ENCODE measurements at regions not wholly inside any gene's neighbourhood (a gene's known extent, or its start where the extent isn't known, plus 50 kb on each side); places are given as distances from the start of the nearest gene placed in this dataset.

GRCh38 chr4:24745172-24745895 lies 50.0 kb upstream of the SOD3 start:
- H3K27me3 ChIP-seq (ENCODE audit: insufficient read depth, low read length): no peaks in the 10 kb centered on the region
- H3K23me2 ChIP-seq (ENCODE audit: insufficient read length, low read depth, low read length, poor library complexity, severe bottlenecking): no peaks in the 10 kb centered on the region
- no peak overlapping the region for H2BK12ac ChIP-seq (ENCODE audit: insufficient read length, low read depth, low read length)
- H3K9ac ChIP-seq (ENCODE audit: extremely low read depth, insufficient read length, low read length): no peak overlapping the region
- WGBS (ENCODE audit: extremely low coverage, insufficient read length, low lambda C conversion rate): no CpG with 5 or more reads among the region's 5 CpGs
- no peak overlapping the region for H2BK15ac ChIP-seq (ENCODE audit: low read depth, low read length)
- no peak overlapping the region for H2AK5ac ChIP-seq (ENCODE audit: insufficient read length, low read length)
- DNase-seq: no peak
- H3K79me1 ChIP-seq (ENCODE audit: insufficient read depth, low read depth, low read length, poor library complexity, severe bottlenecking): no peaks in the 10 kb centered on the region
- Mint-ChIP-seq H3K4me1 (peaks cover 26 to 32% of the 10 kb centered on the region in 2 experiments), H3K9me3 (peaks cover 0 to 3% of the 10 kb centered on the region in 2 experiments; a peak in 3 of 5 replicates), H3K36me3 (ENCODE audit: insufficient read depth in 1 of 3, low read depth in 3 of 3) (no peaks in the 10 kb centered on the region; a peak in 1 of 7 replicates), H3K27me3 (ENCODE audit: low read depth) (no peaks in the 10 kb centered on the region; the same call in none of the 2 replicates), H3K4me3 (no peak overlapping the region), H3K27ac (no peak overlapping the region)
- no peak overlapping the region for H4K5ac ChIP-seq (ENCODE audit: insufficient read length, low read depth, low read length)
- H4K8ac ChIP-seq (replicated peaks; ENCODE audit: insufficient read length, low read depth, low read length): no peak overlapping the region
- H3K4ac ChIP-seq (ENCODE audit: low read depth, low read length): no peak overlapping the region
- no peak overlapping the region for H2AFZ ChIP-seq (ENCODE audit: low read length)
- H3K14ac ChIP-seq (ENCODE audit: insufficient read depth, low read length): no peak overlapping the region
- no peak overlapping the region for H3K18ac ChIP-seq (ENCODE audit: insufficient read length, low read depth, low read length)
- TF ChIP-seq, protein P1, sequence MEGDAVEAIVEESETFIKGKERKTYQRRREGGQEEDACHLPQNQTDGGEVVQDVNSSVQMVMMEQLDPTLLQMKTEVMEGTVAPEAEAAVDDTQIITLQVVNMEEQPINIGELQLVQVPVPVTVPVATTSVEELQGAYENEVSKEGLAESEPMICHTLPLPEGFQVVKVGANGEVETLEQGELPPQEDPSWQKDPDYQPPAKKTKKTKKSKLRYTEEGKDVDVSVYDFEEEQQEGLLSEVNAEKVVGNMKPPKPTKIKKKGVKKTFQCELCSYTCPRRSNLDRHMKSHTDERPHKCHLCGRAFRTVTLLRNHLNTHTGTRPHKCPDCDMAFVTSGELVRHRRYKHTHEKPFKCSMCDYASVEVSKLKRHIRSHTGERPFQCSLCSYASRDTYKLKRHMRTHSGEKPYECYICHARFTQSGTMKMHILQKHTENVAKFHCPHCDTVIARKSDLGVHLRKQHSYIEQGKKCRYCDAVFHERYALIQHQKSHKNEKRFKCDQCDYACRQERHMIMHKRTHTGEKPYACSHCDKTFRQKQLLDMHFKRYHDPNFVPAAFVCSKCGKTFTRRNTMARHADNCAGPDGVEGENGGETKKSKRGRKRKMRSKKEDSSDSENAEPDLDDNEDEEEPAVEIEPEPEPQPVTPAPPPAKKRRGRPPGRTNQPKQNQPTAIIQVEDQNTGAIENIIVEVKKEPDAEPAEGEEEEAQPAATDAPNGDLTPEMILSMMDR (conservative IDR thresholded peaks at IDR 0.05): no peak
- no peak overlapping the region for H2BK20ac ChIP-seq (ENCODE audit: low read depth, low read length, poor library complexity, severe bottlenecking)
- no peaks in the 10 kb centered on the region for H3K9me3 ChIP-seq (ENCODE audit: control insufficient read depth, low read depth, low read length)
- H3K79me2 ChIP-seq (ENCODE audit: insufficient read depth, low read length): no peaks in the 10 kb centered on the region
- H4K91ac ChIP-seq (ENCODE audit: insufficient read length, low read depth, low read length): no peak overlapping the region
- no peak overlapping the region for H3T11ph ChIP-seq (ENCODE audit: low read length)
- H3K4me2 ChIP-seq (ENCODE audit: insufficient read depth, insufficient read length, low read length): no peak overlapping the region
- no peak overlapping the region for H3K23ac ChIP-seq (ENCODE audit: insufficient read length, low read depth, low read length)
- no peak overlapping the region for H3K27ac ChIP-seq (ENCODE audit: insufficient read length, low read depth, low read length)
- no peak overlapping the region for H2BK120ac ChIP-seq (ENCODE audit: low read depth, low read length, poor library complexity, severe bottlenecking)
- H3K4me1 ChIP-seq (ENCODE audit: insufficient read depth, low read length): peaks cover 2% of the 10 kb centered on the region; the same call in 1 of the 2 replicates
- no peaks in the 10 kb centered on the region for H4K20me1 ChIP-seq (ENCODE audit: control insufficient read depth, insufficient read depth, insufficient read length)
- no peak overlapping the region for H3K56ac ChIP-seq (ENCODE audit: insufficient read length, low read depth, low read length)
- H2BK5ac ChIP-seq (ENCODE audit: insufficient read length, low read length): no peak overlapping the region

Data from H9 (cell line).